ENCODE measurements at regions not wholly inside any gene's neighbourhood (a gene's known extent, or its start where the extent isn't known, plus 50 kb on each side); places are given as distances from the start of the nearest gene placed in this dataset.

- no peak for DNase-seq
Observed at GRCh38 chr16:86391984-86392383, 118.3 kb upstream of the FOXF1 start.

GRCh38 chr16:86392436-86393152, 117.7 kb upstream of the FOXF1 start:
- DNase-seq = no peak

GRCh38 chr16:86393907-86394626, 116.3 kb upstream of the FOXF1 start:
- DNase-seq = no peak

GRCh38 chr16:86395477-86395876, 114.8 kb upstream of the FOXF1 start:
- no peak for DNase-seq

- DNase-seq = peak; percentile 55
Observed at GRCh38 chr16:86396422-86396821, 113.9 kb upstream of the FOXF1 start.

- peak; percentile 18 for DNase-seq
Observed at GRCh38 chr16:86396901-86397311, 113.4 kb upstream of the FOXF1 start.

GRCh38 chr16:86398201-86398600, 112.1 kb upstream of the FOXF1 start:
- no peak for DNase-seq

GRCh38 chr16:86398622-86399021, 111.7 kb upstream of the FOXF1 start:
- no peak for DNase-seq

- no peak for DNase-seq
Observed at GRCh38 chr16:86401126-86401525, 109.2 kb upstream of the FOXF1 start.

GRCh38 chr16:86403085-86403484, 107.2 kb upstream of the FOXF1 start:
- DNase-seq = no peak

- no peak for DNase-seq
Observed at GRCh38 chr16:86403541-86404163, 106.7 kb upstream of the FOXF1 start.

- no peak for DNase-seq
Observed at GRCh38 chr16:86404678-86405077, 105.6 kb upstream of the FOXF1 start.

- DNase-seq = no peak
Observed at GRCh38 chr16:86405319-86405718, 105.0 kb upstream of the FOXF1 start.

- no peak for DNase-seq
Observed at GRCh38 chr16:86406056-86406455, 104.3 kb upstream of the FOXF1 start.

- no peak for DNase-seq
Observed at GRCh38 chr16:86408685-86409084, 101.6 kb upstream of the FOXF1 start.

GRCh38 chr16:86410081-86410480, 100.2 kb upstream of the FOXF1 start:
- DNase-seq = no peak

- DNase-seq = no peak
Observed at GRCh38 chr16:86410529-86410928, 99.8 kb upstream of the FOXF1 start.

- no peak for DNase-seq
Observed at GRCh38 chr16:86411897-86412296, 98.4 kb upstream of the FOXF1 start.

- no peak for DNase-seq
Observed at GRCh38 chr16:86414991-86415740, 95.2 kb upstream of the FOXF1 start.

GRCh38 chr16:86418981-86419380, 91.3 kb upstream of the FOXF1 start:
- no peak for DNase-seq

- DNase-seq = no peak
Observed at GRCh38 chr16:86419518-86419917, 90.8 kb upstream of the FOXF1 start.

GRCh38 chr16:86421995-86422394, 88.3 kb upstream of the FOXF1 start:
- DNase-seq = no peak

GRCh38 chr16:86424398-86424797, 85.9 kb upstream of the FOXF1 start:
- DNase-seq = no peak

Measured in hindlimb muscle (tissue), 1 donor.